ENCODE measurements at regions not wholly inside any gene's neighbourhood (a gene's known extent, or its start where the extent isn't known, plus 50 kb on each side); places are given as distances from the start of the nearest gene placed in this dataset.

DNA sequence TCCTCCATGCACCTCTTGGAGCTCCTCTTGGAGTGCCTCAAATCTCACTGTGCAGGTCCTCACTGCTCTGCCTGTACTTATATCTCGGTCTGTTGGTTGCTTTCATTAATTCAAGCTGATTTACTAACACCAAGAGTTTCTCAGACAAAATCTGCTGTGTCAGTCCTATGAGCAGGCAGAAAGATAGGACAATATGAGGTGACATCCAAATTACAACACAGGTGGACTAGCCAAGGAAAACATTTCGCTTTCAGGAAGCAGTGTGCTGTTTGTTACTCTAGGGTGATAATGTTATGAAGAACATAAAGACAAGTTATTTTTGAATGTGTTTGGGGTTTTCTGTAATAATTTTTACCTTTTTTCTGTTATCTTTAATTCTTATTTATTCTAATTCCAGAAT lies 264.1 kb upstream of the ANKH start:
- H3K9me3 ChIP-seq = no peaks in the 10 kb centered on the region
- H3K36me3 ChIP-seq = no peaks in the 10 kb centered on the region
- H3K27ac ChIP-seq = no peak overlapping the region
- TF ChIP-seq, protein P1, sequence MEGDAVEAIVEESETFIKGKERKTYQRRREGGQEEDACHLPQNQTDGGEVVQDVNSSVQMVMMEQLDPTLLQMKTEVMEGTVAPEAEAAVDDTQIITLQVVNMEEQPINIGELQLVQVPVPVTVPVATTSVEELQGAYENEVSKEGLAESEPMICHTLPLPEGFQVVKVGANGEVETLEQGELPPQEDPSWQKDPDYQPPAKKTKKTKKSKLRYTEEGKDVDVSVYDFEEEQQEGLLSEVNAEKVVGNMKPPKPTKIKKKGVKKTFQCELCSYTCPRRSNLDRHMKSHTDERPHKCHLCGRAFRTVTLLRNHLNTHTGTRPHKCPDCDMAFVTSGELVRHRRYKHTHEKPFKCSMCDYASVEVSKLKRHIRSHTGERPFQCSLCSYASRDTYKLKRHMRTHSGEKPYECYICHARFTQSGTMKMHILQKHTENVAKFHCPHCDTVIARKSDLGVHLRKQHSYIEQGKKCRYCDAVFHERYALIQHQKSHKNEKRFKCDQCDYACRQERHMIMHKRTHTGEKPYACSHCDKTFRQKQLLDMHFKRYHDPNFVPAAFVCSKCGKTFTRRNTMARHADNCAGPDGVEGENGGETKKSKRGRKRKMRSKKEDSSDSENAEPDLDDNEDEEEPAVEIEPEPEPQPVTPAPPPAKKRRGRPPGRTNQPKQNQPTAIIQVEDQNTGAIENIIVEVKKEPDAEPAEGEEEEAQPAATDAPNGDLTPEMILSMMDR (IDR thresholded peaks at IDR 0.05) = no peak
- no peak for DNase-seq (ENCODE audit: low spot score)
- no peak overlapping the region for H3K4me3 ChIP-seq
- no peaks in the 10 kb centered on the region for H3K4me1 ChIP-seq
- no peaks in the 10 kb centered on the region for H3K27me3 ChIP-seq

DNA sequence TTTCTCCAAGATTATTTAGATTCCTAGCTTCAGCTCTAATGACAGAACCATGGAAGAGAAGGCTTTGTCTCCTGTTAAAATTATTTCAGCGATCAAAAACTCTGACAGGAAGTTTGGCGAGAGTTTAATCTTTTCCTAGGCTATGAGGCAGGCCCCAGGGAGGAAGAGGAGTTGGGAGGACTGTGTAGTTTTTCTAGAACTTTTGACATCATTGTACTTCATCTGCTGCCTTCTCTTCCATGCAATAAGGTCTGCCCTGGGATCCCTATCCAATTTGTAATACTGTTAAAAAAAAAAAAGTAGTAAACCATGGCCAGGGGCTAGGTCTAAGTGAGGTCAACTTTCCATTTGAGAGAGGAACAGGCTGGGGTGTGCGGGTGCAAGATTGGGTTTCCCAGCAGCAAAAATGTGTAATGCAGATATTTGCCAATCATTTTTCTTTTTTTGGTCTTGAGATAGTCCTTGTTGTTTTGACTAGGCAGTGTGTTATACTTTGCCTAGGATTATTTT lies 261.9 kb upstream of the ANKH start:
- H3K4me1 ChIP-seq = no peaks in the 10 kb centered on the region
- no peak overlapping the region for H3K4me3 ChIP-seq
- no peaks in the 10 kb centered on the region for H3K27me3 ChIP-seq
- H3K36me3 ChIP-seq = no peaks in the 10 kb centered on the region
- no peak for DNase-seq (ENCODE audit: low spot score)
- no peak overlapping the region for H3K27ac ChIP-seq
- TF ChIP-seq, protein P1 (IDR thresholded peaks at IDR 0.05) = no peak
- H3K9me3 ChIP-seq = no peaks in the 10 kb centered on the region

DNA sequence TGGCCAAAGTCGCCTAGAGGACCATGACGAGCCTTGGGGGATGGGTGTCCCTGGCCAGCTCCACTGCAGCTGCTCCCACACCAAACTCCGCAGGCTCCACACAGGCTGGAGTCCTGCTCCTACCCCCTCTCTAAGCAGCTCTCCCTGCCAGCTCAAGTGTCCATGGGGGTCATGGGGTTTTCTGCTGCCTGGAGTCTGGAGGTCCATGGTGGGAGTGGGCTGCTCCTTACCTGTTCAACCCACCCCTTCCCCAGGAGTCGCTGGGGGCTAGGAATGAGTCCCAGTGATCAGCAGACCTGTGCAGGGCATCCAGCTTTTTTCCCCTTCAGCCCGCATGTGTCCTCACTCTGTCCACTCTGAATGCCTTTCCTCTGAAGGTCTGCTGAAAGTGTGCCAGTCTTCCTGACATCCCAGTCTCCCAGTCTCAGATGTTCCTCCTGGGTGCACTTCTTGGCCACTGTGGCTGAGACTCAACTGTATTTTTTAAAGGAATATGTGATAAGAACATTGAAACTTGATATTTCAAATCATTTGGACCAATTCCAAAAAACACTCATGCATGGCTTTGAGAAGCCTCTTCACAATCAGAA lies 261.3 kb upstream of the ANKH start:
- Histone ChIP-seq H3K27ac (no peak overlapping the region), H3K4me1 (no peaks in the 10 kb centered on the region), H3K4me3 (no peak overlapping the region), H3K27me3 (no peaks in the 10 kb centered on the region), H3K36me3 (no peaks in the 10 kb centered on the region), H3K9me3 (no peaks in the 10 kb centered on the region)
- TF ChIP-seq, protein P1 (IDR thresholded peaks at IDR 0.05) = no peak
- no peak for DNase-seq (ENCODE audit: low spot score)

DNA sequence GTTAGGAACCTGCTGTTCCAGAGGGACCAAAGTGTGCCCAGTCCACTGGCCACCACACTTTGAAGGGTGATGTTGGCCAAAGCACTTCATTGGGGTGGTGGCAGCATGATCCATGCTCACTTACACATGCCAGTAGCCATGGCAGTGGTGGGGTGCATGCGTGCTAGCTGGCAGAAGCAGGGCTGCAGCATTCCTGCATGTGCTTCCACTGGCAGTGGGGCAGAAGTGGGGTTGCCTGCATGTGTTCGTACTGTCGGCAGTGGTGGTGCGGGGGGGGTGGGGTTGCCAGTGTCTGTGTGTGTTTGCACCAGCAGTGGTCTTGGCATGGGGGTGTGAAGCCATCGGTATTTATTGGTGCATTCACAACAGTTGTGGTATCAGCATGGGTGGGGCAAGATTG lies 260.3 kb upstream of the ANKH start:
- TF ChIP-seq, protein P1 (IDR thresholded peaks at IDR 0.05) = no peak
- no peak for DNase-seq (ENCODE audit: low spot score)
- Histone ChIP-seq H3K27ac (no peak overlapping the region), H3K36me3 (no peaks in the 10 kb centered on the region), H3K4me1 (no peaks in the 10 kb centered on the region), H3K9me3 (no peaks in the 10 kb centered on the region), H3K4me3 (no peak overlapping the region), H3K27me3 (no peaks in the 10 kb centered on the region)

DNA sequence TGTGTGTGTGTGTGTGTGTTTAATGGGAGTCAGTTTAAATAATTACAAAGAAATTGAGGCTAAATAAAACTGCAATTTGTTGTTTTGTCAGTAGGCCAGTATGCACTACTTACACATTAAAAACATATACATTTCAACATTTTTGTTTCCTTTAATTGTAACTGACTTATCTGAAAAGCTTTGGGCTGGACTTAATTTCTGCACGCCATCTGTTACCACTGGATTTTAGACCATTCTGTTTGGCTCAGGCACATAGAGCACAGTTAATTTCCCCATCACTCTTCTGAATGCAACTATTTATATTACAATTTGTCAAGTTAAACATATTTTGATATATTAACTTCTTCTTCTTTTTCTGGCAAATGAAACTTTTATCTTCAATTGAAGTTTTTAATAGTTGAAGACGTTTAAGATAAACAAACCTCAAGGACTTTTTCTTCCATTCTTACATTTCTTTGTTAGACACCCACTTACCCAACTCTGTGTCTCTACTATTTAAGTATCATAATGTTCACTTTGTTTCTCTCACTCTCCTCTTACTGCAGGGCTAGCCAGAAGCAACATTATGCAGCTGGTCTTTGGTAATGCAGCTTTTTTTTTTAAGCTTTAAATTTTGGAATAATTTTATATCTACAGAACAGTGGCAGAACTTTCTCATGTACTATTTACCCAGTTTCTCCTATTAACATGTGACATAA lies 253.4 kb upstream of the ANKH start:
- Histone ChIP-seq H3K27ac (no peak overlapping the region), H3K27me3 (no peaks in the 10 kb centered on the region), H3K9me3 (no peaks in the 10 kb centered on the region), H3K36me3 (no peaks in the 10 kb centered on the region), H3K4me1 (no peaks in the 10 kb centered on the region), H3K4me3 (no peak overlapping the region)
- no peak for DNase-seq (ENCODE audit: low spot score)
- TF ChIP-seq, protein P1 (IDR thresholded peaks at IDR 0.05) = no peak

Measured in right atrium auricular region (tissue), 2 donors.